ENCODE measurements at regions not wholly inside any gene's neighbourhood (a gene's known extent, or its start where the extent isn't known, plus 50 kb on each side); places are given as distances from the start of the nearest gene placed in this dataset.

GRCh38 chr7:88480271-88480670 lies 173.6 kb upstream of the STEAP4 start:
- no peaks in the 10 kb centered on the region for H3K36me3 Mint-ChIP-seq
- H3K9me3 ChIP-seq (ENCODE audit: control insufficient read depth, insufficient read depth, low read length), result no peaks in the 10 kb centered on the region
- H3K36me3 ChIP-seq (ENCODE audit: control insufficient read depth, insufficient read depth, low read length), result no peaks in the 10 kb centered on the region
- no peaks in the 10 kb centered on the region for H3K27me3 ChIP-seq (ENCODE audit: control insufficient read depth, insufficient read depth, low read length)
- no peak for ATAC-seq
- no peaks in the 10 kb centered on the region for H3K4me1 ChIP-seq (ENCODE audit: control insufficient read depth, insufficient read depth, low read length)
- no peak overlapping the region for H3K27ac Mint-ChIP-seq
- intact Hi-C loops (cut with micrococcal nuclease), result no loop called here
- no peak overlapping the region for H3K4me3 Mint-ChIP-seq
- no peak for DNase-seq
- no peak overlapping the region for H3K27ac ChIP-seq (ENCODE audit: low read length)
- no peaks in the 10 kb centered on the region for H3K27me3 Mint-ChIP-seq (ENCODE audit: low read depth in 2 of 2)
- WGBS (ENCODE audit: insufficient coverage), result 80% methylated on average over 4 of the region's 4 CpGs
- H3K9me3 Mint-ChIP-seq, result peaks cover 0 to 5% of the 10 kb centered on the region in 2 donors
- TF ChIP-seq CTCF (IDR thresholded peaks at IDR 0.05), result no peak
- H3K4me1 Mint-ChIP-seq, result no peaks in the 10 kb centered on the region
- no peak overlapping the region for H3K4me3 ChIP-seq (ENCODE audit: low read length)

GRCh38 chr7:88477976-88478375 lies 171.3 kb upstream of the STEAP4 start:
- Mint-ChIP-seq H3K9me3 (peaks cover 3 to 7% of the 10 kb centered on the region in 2 donors), H3K27me3 (ENCODE audit: low read depth in 2 of 2) (no peaks in the 10 kb centered on the region), H3K27ac (no peak overlapping the region), H3K36me3 (no peaks in the 10 kb centered on the region), H3K4me3 (no peak overlapping the region), H3K4me1 (no peaks in the 10 kb centered on the region)
- Histone ChIP-seq H3K4me1 (ENCODE audit: control insufficient read depth, insufficient read depth, low read length) (no peaks in the 10 kb centered on the region), H3K4me3 (ENCODE audit: low read length) (no peak overlapping the region), H3K27ac (ENCODE audit: low read length) (no peak overlapping the region), H3K27me3 (ENCODE audit: control insufficient read depth, insufficient read depth, low read length) (no peaks in the 10 kb centered on the region), H3K9me3 (ENCODE audit: control insufficient read depth, insufficient read depth, low read length) (no peaks in the 10 kb centered on the region), H3K36me3 (ENCODE audit: control insufficient read depth, insufficient read depth, low read length) (no peaks in the 10 kb centered on the region)
- DNase-seq (no peak), ATAC-seq (no peak)
- intact Hi-C loops (cut with micrococcal nuclease), result no loop called here
- TF ChIP-seq CTCF (IDR thresholded peaks at IDR 0.05), result no peak

- Mint-ChIP-seq H3K27ac (no peak overlapping the region), H3K36me3 (no peaks in the 10 kb centered on the region), H3K4me1 (no peaks in the 10 kb centered on the region), H3K9me3 (peaks cover 7% of the 10 kb centered on the region in 2 donors), H3K4me3 (no peak overlapping the region), H3K27me3 (ENCODE audit: low read depth in 2 of 2) (no peaks in the 10 kb centered on the region)
- Histone ChIP-seq H3K4me1 (ENCODE audit: control insufficient read depth, insufficient read depth, low read length) (no peaks in the 10 kb centered on the region), H3K4me3 (ENCODE audit: low read length) (no peak overlapping the region), H3K36me3 (ENCODE audit: control insufficient read depth, insufficient read depth, low read length) (no peaks in the 10 kb centered on the region), H3K9me3 (ENCODE audit: control insufficient read depth, insufficient read depth, low read length) (no peaks in the 10 kb centered on the region), H3K27ac (ENCODE audit: low read length) (no peak overlapping the region), H3K27me3 (ENCODE audit: control insufficient read depth, insufficient read depth, low read length) (no peaks in the 10 kb centered on the region)
- 63% methylated on average over 3 of the region's 4 CpGs for whole genome bisulfite sequencing (ENCODE audit: insufficient coverage)
- DNase-seq, result no peak
- ATAC-seq, result no peak
- intact Hi-C loops (cut with micrococcal nuclease), result no loop called here
- no peak for TF ChIP-seq CTCF (IDR thresholded peaks at IDR 0.05)
Measured at GRCh38 chr7:88465600-88465999, 158.9 kb upstream of the STEAP4 start.

GRCh38 chr7:88462799-88463198 lies 156.1 kb upstream of the STEAP4 start:
- Histone ChIP-seq H3K27ac (ENCODE audit: low read length) (no peak overlapping the region), H3K36me3 (ENCODE audit: control insufficient read depth, insufficient read depth, low read length) (no peaks in the 10 kb centered on the region), H3K4me1 (ENCODE audit: control insufficient read depth, insufficient read depth, low read length) (no peaks in the 10 kb centered on the region), H3K9me3 (ENCODE audit: control insufficient read depth, insufficient read depth, low read length) (no peaks in the 10 kb centered on the region), H3K4me3 (ENCODE audit: low read length) (no peak overlapping the region), H3K27me3 (ENCODE audit: control insufficient read depth, insufficient read depth, low read length) (no peaks in the 10 kb centered on the region)
- TF ChIP-seq CTCF (IDR thresholded peaks at IDR 0.05), result no peak
- H3K4me3 Mint-ChIP-seq, result no peak overlapping the region
- H3K27ac Mint-ChIP-seq, result no peak overlapping the region
- H3K36me3 Mint-ChIP-seq, result no peaks in the 10 kb centered on the region
- DNase-seq (no peak), ATAC-seq (no peak)
- intact Hi-C loops (cut with micrococcal nuclease), result no loop called here
- no peaks in the 10 kb centered on the region for H3K4me1 Mint-ChIP-seq
- H3K27me3 Mint-ChIP-seq (ENCODE audit: low read depth in 2 of 2), result no peaks in the 10 kb centered on the region
- H3K9me3 Mint-ChIP-seq, result peaks cover 3 to 5% of the 10 kb centered on the region in 2 donors
